OCI-LY3 (cell line): ENCODE measurements at regions not wholly inside any gene's neighbourhood (a gene's known extent, or its start where the extent isn't known, plus 50 kb on each side); places are given as distances from the start of the nearest gene placed in this dataset.

Source experiments
- H2AFZ ChIP-seq: fragments of 200-600, 300-600 bp; shearing (Covaris generic); 2 replicates; pipeline ENCODE4 v1.6.0; 2014; ENCODE audit warnings: antibody characterized with exemption, low read depth, low read length
- H3K27ac ChIP-seq: fragments of 200-600, 300-600 bp; sonication (generic); 2 replicates; pipeline ENCODE4 v1.5.1; 2014; ENCODE audit warnings: mild to moderate bottlenecking, low read length, moderate library complexity, mixed read lengths
- H3K27me3 ChIP-seq: fragments of 200-600, 300-600 bp; sonication (generic); 2 replicates; pipeline ENCODE4 v1.6.1; 2014; ENCODE audit warnings: low read depth, low read length, mixed read lengths
- H3K36me3 ChIP-seq: fragments of 200-600, 300-600 bp; sonication (generic); replicated peaks from 2 replicates; pipeline ENCODE3; 2014; ENCODE audit warnings: low read depth, low read length, mixed read lengths
- H3K4me1 ChIP-seq: fragments of 300-600, 200-600 bp; sonication (generic); 2 replicates; pipeline ENCODE4 v1.6.1; 2014; ENCODE audit warnings: low read length, mixed read lengths
- H3K4me2 ChIP-seq: fragments of 200-600, 300-600 bp; sonication (generic); 2 replicates; pipeline ENCODE4 v1.6.1; 2014; ENCODE audit warnings: low read length, mixed read lengths
- H3K4me3 ChIP-seq: fragments of 300-600, 200-600 bp; sonication (generic); 2 replicates; pipeline ENCODE4 v1.5.1; 2014; ENCODE audit warnings: antibody characterized with exemption, mild to moderate bottlenecking, low read length, moderate library complexity
- H3K79me2 ChIP-seq: fragments of 300-600, 200-600 bp; shearing (Covaris generic); 2 replicates; pipeline ENCODE4 v1.6.1; 2014; ENCODE audit warnings: mild to moderate bottlenecking, low read length, mixed read lengths
- H3K9ac ChIP-seq: fragments of 300-600, 200-600 bp; shearing (Covaris generic); 2 replicates; pipeline ENCODE4 v1.6.0; 2014; ENCODE audit warnings: mild to moderate bottlenecking, low read length, moderate library complexity
- H3K9me3 ChIP-seq: fragments of 200-600, 300-600 bp; shearing (Covaris generic); 2 replicates; pipeline ENCODE4 v1.6.1; 2014; ENCODE audit warnings: low read length, mixed read lengths; ENCODE audit not compliant: insufficient read depth
- H4K20me1 ChIP-seq: fragments of 200-600, 300-600 bp; sonication (generic); 2 replicates; pipeline ENCODE4 v1.6.1; 2016; ENCODE audit warnings: low read length, mixed read lengths; ENCODE audit not compliant: insufficient read depth
- EZH2phosphoT487 ChIP-seq: fragments of 200-600 bp; shearing (Covaris generic); IDR thresholded peaks from 2 replicates; pipeline ENCODE4 v1.6.1; 2018; ENCODE audit warnings: antibody characterized with exemption, mixed run types, low read depth
- TF ChIP-seq, protein P1 (sequence below): fragments of 200-600, 300-600 bp; sonication (generic); IDR thresholded peaks from 2 replicates; pipeline ENCODE4 v1.5.1; 2014; ENCODE audit warnings: antibody characterized with exemption, low read length, low read depth

DNA sequence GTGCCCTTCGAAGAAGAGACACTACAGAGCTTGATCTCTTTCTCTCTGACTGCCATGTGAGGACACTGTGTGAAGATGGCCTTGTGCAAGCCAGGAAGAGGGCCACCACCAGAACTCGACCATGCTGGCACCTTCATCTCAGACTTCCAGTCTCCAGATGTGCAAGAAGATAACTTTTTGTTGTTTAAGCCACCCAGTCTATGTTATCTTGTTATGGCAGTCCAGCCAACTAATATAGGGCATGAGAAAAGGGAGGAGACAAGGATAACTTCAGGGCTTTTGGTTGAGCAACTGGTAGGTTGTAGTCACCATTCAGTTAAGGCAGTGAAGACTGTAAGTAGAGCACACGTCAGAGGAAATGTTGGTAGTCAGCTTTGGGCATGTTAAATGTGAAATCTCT is 515.5 kb downstream of the CSNK1G3 start:
- Histone ChIP-seq H3K4me3 (no peak overlapping the region), H3K79me2 (no peaks in the 10 kb centered on the region), H2AFZ (no peak overlapping the region), H3K9ac (no peak overlapping the region), H3K9me3 (0 out of 2 replicates have a peak, but pooled peaks cover 3% of the 10 kb centered on the region), H4K20me1 (no peaks in the 10 kb centered on the region), H3K4me1 (peaks cover 5% of the 10 kb centered on the region), H3K36me3 (peaks cover 3% of the 10 kb centered on the region), H3K4me2 (no peak overlapping the region), H3K27ac (no peak overlapping the region), H3K27me3 (no peaks in the 10 kb centered on the region)
- TF ChIP-seq, protein P1, sequence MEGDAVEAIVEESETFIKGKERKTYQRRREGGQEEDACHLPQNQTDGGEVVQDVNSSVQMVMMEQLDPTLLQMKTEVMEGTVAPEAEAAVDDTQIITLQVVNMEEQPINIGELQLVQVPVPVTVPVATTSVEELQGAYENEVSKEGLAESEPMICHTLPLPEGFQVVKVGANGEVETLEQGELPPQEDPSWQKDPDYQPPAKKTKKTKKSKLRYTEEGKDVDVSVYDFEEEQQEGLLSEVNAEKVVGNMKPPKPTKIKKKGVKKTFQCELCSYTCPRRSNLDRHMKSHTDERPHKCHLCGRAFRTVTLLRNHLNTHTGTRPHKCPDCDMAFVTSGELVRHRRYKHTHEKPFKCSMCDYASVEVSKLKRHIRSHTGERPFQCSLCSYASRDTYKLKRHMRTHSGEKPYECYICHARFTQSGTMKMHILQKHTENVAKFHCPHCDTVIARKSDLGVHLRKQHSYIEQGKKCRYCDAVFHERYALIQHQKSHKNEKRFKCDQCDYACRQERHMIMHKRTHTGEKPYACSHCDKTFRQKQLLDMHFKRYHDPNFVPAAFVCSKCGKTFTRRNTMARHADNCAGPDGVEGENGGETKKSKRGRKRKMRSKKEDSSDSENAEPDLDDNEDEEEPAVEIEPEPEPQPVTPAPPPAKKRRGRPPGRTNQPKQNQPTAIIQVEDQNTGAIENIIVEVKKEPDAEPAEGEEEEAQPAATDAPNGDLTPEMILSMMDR: no peak
- no peak for TF ChIP-seq EZH2phosphoT487

DNA sequence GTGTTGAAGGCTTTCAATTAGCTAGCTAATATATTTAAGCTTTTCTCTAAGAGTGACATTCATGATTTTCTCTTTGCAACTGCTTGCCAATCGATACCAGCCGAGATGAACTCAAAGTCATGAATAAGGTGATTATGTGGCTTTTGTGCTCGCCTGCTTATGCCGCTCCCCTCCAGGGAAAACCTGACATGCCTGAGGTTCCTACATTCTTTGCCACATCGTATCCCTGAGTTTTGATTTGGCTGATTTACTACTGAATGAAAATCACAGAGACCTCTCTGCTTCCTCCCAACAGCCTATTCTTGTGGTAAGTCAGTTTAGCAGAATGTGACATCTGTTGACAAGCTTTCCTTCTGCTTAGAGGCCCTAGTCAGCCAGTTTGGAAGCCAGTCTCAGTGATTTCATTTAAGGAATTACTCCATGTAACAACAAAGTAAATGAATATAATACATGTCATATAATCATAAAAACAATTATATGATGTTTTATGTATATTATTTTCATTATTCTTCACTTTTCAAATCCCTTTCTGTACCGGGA is 513.4 kb downstream of the CSNK1G3 start:
- TF ChIP-seq EZH2phosphoT487: no peak
- TF ChIP-seq, protein P1: no peak
- Histone ChIP-seq H3K27ac (no peak overlapping the region), H2AFZ (no peak overlapping the region), H3K4me2 (no peak overlapping the region), H4K20me1 (no peaks in the 10 kb centered on the region), H3K4me3 (no peak overlapping the region), H3K79me2 (no peaks in the 10 kb centered on the region), H3K4me1 (no peaks in the 10 kb centered on the region), H3K9ac (no peak overlapping the region), H3K27me3 (no peaks in the 10 kb centered on the region), H3K36me3 (no peaks in the 10 kb centered on the region), H3K9me3 (peaks cover 4% of the 10 kb centered on the region; the same call in 1 of the 2 replicates)

DNA sequence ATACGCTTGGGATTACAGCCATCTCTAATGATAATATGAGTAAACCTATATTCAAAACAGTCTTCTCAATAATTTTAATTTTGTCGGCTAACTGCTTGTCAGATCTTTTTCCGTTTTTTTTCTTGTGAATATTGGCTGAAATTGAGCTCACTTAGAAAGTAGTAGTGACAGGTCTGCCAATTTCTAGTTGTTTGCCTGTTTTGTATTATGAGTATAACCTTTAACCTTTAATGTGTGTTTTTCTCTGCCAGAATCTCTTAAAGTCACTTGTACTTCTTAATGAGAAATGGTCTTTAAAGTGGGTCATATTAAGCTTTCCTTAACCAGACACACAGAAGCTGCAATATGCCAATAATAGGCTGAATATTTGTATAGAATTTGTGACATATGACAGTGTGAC is 511.0 kb downstream of the CSNK1G3 start:
- Histone ChIP-seq H2AFZ (no peak overlapping the region), H3K27me3 (no peaks in the 10 kb centered on the region), H3K4me1 (no peaks in the 10 kb centered on the region), H3K4me2 (no peak overlapping the region), H3K9me3 (peaks cover 10% of the 10 kb centered on the region; the same call in 1 of the 2 replicates), H3K79me2 (no peaks in the 10 kb centered on the region), H4K20me1 (no peaks in the 10 kb centered on the region), H3K27ac (no peak overlapping the region), H3K9ac (no peak overlapping the region), H3K4me3 (no peak overlapping the region), H3K36me3 (no peaks in the 10 kb centered on the region)
- TF ChIP-seq, protein P1: no peak
- no peak for TF ChIP-seq EZH2phosphoT487

DNA sequence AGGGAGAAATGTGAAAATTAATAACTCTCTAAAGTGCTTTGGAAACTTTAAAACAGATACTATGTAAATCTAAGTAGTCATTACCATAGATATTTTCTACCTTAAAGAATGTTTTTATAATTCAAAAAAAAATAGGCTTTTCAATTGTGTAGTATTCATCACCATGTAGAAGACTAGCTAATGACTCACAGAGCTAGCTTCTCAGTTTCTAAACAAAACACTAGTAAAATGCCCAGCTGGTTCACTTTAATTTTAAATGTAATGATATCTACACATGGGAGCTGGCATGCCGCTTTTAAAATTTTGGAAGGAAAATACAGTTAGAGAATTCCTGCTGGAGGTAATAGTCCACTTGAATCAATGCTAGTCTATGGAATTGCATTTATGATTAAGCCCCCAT is 509.8 kb downstream of the CSNK1G3 start:
- H3K4me2 ChIP-seq: no peak overlapping the region
- H2AFZ ChIP-seq: no peak overlapping the region
- no peaks in the 10 kb centered on the region for H4K20me1 ChIP-seq
- no peaks in the 10 kb centered on the region for H3K79me2 ChIP-seq
- peaks cover 10% of the 10 kb centered on the region; the same call in 1 of the 2 replicates for H3K9me3 ChIP-seq
- H3K9ac ChIP-seq: no peak overlapping the region
- H3K27me3 ChIP-seq: no peaks in the 10 kb centered on the region
- TF ChIP-seq, protein P1: no peak
- no peak for TF ChIP-seq EZH2phosphoT487
- no peaks in the 10 kb centered on the region for H3K36me3 ChIP-seq
- H3K4me1 ChIP-seq: no peaks in the 10 kb centered on the region
- no peak overlapping the region for H3K27ac ChIP-seq
- no peak overlapping the region for H3K4me3 ChIP-seq
